Memory B cell (primary cell): ENCODE measurements at regions not wholly inside any gene's neighbourhood (a gene's known extent, or its start where the extent isn't known, plus 50 kb on each side); places are given as distances from the start of the nearest gene placed in this dataset.
"Not testable (repeated sequence)": the region's sequence is repeated elsewhere in the genome, so short reads cannot be mapped to it uniquely, and the experiment has no call there.

Source experiments
- ATAC-seq: fragments of 150-1000 bp; cut with Tn5 transposase; 2 replicates; pipeline ENCODE4 v1.10.0; 2021; ENCODE audit warnings: low read depth, mild to moderate bottlenecking, moderate library complexity
- DNase-seq, 2 donors: peaks; one replicate each; pipeline ENCODE4 v3.0.0; 2022; ENCODE audit warnings: low spot score in 2 of 2
- H3K27ac Mint-ChIP-seq: one replicate; pipeline ENCODE4 v1.8.0; 2022; ENCODE audit warnings: mild to moderate bottlenecking, moderate library complexity, mixed read lengths
- H3K27me3 Mint-ChIP-seq: one replicate; pipeline ENCODE4 v1.8.0; 2022; ENCODE audit warnings: mixed read lengths
- H3K36me3 Mint-ChIP-seq: one replicate; pipeline ENCODE4 v1.8.0; 2022; ENCODE audit warnings: mild to moderate bottlenecking, mixed read lengths
- H3K4me1 Mint-ChIP-seq: one replicate; pipeline ENCODE4 v1.8.0; 2022; ENCODE audit warnings: mixed read lengths
- H3K4me3 Mint-ChIP-seq: one replicate; pipeline ENCODE4 v1.8.0; 2022; ENCODE audit warnings: mild to moderate bottlenecking, moderate library complexity, mixed read lengths
- H3K9me3 Mint-ChIP-seq: one replicate; pipeline ENCODE4 v1.8.0; 2022; ENCODE audit warnings: mixed read lengths

DNA sequence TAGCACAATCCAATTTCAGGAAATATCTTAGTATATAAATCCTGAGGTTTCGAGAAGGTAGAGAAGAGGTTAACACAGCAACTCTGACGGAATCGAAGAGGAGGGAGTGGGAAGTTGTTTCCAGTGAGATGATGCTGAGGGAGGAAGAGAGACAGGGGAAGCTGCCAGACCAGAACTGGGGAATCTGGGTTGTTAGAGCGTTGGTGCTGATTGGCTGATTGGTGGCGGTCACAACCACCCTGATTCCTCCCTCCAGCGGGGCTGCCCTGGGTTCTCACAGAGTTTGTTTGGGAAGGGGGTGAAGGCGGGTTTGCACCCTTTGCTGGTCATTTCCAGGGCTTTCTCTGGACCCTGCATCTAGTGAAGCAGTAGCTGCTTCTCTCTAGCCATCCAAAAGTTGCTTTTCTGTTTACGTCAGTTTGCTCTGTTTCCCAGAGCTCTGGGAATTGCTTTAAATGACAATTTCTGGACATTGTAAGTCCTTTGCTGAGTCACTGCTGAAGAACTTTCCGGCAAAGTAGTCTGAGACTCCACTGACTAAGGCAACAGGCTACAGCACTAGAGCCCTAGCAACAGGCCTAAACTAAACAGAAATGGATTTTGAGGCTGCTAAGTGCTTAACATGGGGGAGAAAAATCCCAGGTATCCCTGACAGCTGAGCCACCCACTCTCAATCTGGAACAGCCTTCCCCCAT is 90.1 kb downstream of the TENT5C start:
- Mint-ChIP-seq H3K27ac (no peak overlapping the region), H3K36me3 (no peaks in the 10 kb centered on the region), H3K4me3 (no peak overlapping the region), H3K9me3 (peaks cover 3% of the 10 kb centered on the region), H3K4me1 (peaks cover 5% of the 10 kb centered on the region), H3K27me3 (peaks cover 6% of the 10 kb centered on the region)
- ATAC-seq (no peak), DNase-seq (no peak)

DNA sequence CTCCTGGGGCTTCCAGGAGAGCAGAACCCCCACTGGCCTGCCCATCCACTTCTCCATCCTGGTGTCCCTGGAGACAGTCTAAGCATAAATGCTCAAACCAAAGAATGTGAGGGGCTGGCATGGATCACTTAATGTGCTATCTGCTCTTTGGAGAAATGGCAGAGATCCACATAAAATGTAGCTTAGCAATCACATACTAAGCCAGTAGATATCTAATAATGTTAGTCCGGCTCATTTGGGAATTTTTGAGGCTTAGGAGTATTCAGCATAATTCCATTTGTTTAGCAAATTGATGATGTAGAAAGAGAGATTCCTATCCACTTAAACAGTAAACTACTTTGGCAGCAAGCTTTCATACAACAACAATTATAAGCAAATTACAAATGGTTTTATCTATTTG is 90.7 kb downstream of the TENT5C start:
- H3K4me3 Mint-ChIP-seq, result no peak overlapping the region
- ATAC-seq (no peak), DNase-seq (no peak)
- H3K27ac Mint-ChIP-seq, result no peak overlapping the region
- H3K27me3 Mint-ChIP-seq, result peaks cover 6% of the 10 kb centered on the region
- H3K36me3 Mint-ChIP-seq, result no peaks in the 10 kb centered on the region
- peaks cover 3% of the 10 kb centered on the region for H3K9me3 Mint-ChIP-seq
- peaks cover 5% of the 10 kb centered on the region for H3K4me1 Mint-ChIP-seq

- Mint-ChIP-seq H3K36me3 (no peaks in the 10 kb centered on the region), H3K27ac (no peak overlapping the region), H3K27me3 (peaks cover 6% of the 10 kb centered on the region), H3K9me3 (peaks cover 3% of the 10 kb centered on the region), H3K4me1 (peaks cover 5% of the 10 kb centered on the region), H3K4me3 (no peak overlapping the region)
- ATAC-seq (no peak), DNase-seq (no peak)
Measured at GRCh38 chr1:117697220-117697781, 91.5 kb downstream of the TENT5C start.

DNA sequence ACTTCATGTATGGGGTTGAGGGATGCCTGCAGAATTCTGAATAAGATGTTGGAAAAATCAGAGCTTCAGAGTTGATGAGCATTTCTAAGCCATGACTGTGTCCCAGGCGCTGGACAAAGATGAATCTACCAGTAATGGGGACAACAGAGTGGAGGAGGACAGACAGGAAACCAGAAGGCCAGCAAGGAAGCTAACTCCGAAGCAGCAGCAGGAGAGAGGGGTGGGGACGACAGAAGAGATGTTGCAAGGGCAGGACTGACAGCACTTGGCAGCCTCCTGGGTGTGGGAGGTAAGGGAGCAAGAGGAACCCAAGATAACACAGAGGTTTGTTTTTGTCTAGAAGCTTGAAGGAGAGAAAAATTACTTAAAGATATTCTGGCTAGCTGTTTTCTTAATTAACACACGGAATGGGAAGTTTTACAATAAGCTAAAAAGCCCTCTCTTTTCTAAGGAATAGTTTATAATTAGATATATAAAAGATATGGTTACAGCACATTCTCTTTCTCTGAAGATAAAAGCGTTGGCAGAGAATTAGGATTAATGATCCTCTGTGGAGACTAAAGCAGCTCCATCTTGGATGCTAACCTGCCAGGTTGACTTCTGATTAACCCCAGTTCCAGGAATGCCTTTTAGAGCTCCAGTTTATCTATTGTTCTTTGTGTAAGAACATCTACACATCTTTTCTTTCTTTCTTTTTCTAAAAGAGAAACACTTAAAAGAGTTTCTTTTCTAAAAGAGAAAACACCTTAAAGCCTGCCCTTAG is 92.7 kb downstream of the TENT5C start:
- DNase-seq, result no peak
- Mint-ChIP-seq H3K27me3 (peaks cover 8% of the 10 kb centered on the region), H3K9me3 (peaks cover under 1% of the 10 kb centered on the region), H3K4me3 (no peak overlapping the region), H3K4me1 (peaks cover 1% of the 10 kb centered on the region), H3K36me3 (peaks cover 2% of the 10 kb centered on the region), H3K27ac (no peak overlapping the region)
- ATAC-seq, result no peak

DNA sequence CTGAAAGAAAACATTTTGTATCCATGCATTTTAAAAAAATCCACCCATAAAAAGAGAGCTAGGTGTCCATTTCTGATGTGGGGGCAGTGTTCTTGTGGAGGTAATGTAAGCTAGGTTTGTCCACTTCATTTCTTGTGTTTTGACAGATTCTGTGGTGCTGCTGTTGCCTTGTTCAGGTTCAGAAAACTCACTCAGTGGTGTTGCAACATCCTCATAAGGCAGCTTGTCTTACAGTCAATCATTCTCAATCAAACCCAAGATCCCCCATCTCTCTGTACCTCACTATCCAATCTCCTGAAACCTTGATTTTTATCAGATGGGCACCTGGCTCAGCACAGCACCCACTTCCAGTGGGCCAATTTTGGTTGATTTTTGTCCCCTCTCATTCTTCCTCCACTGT is 94.1 kb downstream of the TENT5C start:
- H3K27me3 Mint-ChIP-seq, result peaks cover 9% of the 10 kb centered on the region
- no peak overlapping the region for H3K27ac Mint-ChIP-seq
- H3K9me3 Mint-ChIP-seq, result no peaks in the 10 kb centered on the region

GRCh38 chr1:117702654-117703053 is 96.8 kb downstream of the TENT5C start:
- no peak overlapping the region for H3K27ac Mint-ChIP-seq
- ATAC-seq, result no peak
- H3K36me3 Mint-ChIP-seq, result peaks cover 7% of the 10 kb centered on the region
- no peak for DNase-seq
- H3K4me3 Mint-ChIP-seq, result no peak overlapping the region
- H3K4me1 Mint-ChIP-seq, result no peaks in the 10 kb centered on the region
- H3K27me3 Mint-ChIP-seq, result peaks cover 14% of the 10 kb centered on the region
- no peaks in the 10 kb centered on the region for H3K9me3 Mint-ChIP-seq

More for the DNA sequence above, 94.1 kb downstream of the TENT5C start:
- Mint-ChIP-seq H3K4me1 (no peaks in the 10 kb centered on the region), H3K36me3 (peaks cover 2% of the 10 kb centered on the region), H3K4me3 (no peak overlapping the region)
- ATAC-seq (no peak), DNase-seq (no peak)

- Mint-ChIP-seq H3K4me3 (no peak overlapping the region), H3K9me3 (no peaks in the 10 kb centered on the region), H3K27me3 (peaks cover 18% of the 10 kb centered on the region), H3K27ac (no peak overlapping the region), H3K4me1 (no peaks in the 10 kb centered on the region), H3K36me3 (peaks cover 9% of the 10 kb centered on the region)
- ATAC-seq (no peak), DNase-seq (no peak)
Measured at GRCh38 chr1:117707371-117707770, 101.5 kb downstream of the TENT5C start.

GRCh38 chr1:117708323-117709248 is 102.7 kb downstream of the TENT5C start:
- Mint-ChIP-seq H3K9me3 (no peaks in the 10 kb centered on the region), H3K4me3 (no peak overlapping the region), H3K4me1 (no peaks in the 10 kb centered on the region), H3K27ac (no peak overlapping the region), H3K27me3 (peaks cover 16% of the 10 kb centered on the region), H3K36me3 (peaks cover 7% of the 10 kb centered on the region)
- ATAC-seq (no peak), DNase-seq (no peak)

DNA sequence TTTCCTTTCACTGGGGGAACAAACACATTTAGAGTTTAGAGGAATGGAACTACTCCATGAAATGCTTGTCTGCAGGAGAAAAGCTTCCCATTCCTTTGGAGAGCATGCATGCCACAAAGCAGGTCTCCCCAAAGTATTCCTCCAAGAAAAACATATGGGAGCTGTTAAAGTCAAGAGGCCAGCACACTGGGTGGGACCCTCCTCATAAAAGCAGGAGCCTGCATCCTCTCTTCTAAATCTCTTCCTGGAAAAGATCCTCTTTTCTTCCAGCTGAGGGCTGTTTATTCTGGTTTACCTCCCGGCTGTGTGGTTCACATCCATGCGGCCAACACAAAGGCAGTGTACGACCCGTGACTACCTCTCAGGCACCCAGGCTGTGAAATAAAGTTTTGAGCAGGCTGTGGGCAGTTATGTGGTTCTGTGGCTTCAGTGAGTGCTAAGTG is 103.4 kb downstream of the TENT5C start:
- H3K27ac Mint-ChIP-seq, result no peak overlapping the region
- H3K9me3 Mint-ChIP-seq, result no peaks in the 10 kb centered on the region
- H3K36me3 Mint-ChIP-seq, result peaks cover 7% of the 10 kb centered on the region
- peaks cover 19% of the 10 kb centered on the region for H3K27me3 Mint-ChIP-seq
- no peaks in the 10 kb centered on the region for H3K4me1 Mint-ChIP-seq
- DNase-seq (no peak), ATAC-seq (no peak)
- H3K4me3 Mint-ChIP-seq, result no peak overlapping the region

DNA sequence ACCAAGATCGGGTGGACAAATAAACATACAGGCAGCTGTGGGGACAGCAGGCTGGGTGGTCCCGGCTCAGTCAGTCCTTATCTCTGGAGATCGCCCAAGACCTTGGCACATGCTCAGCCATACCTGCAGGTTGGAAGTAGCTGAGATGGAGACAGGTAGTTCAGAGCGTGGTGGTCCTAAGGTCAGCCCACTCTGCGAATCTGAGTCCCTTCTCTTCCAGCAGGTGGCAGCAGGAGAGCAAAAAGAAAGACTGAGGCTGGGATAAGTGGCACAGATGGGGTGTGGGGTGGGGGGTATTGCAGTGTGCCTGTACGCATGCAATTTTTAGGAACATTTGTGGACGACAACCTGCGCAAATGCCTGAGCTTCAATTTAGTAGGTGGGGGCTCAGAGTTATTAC is 104.9 kb downstream of the TENT5C start:
- no peaks in the 10 kb centered on the region for H3K4me1 Mint-ChIP-seq
- H3K36me3 Mint-ChIP-seq, result peaks cover 7% of the 10 kb centered on the region
- H3K27me3 Mint-ChIP-seq, result peaks cover 19% of the 10 kb centered on the region
- H3K27ac Mint-ChIP-seq, result no peak overlapping the region
- no peak for DNase-seq
- no peaks in the 10 kb centered on the region for H3K9me3 Mint-ChIP-seq
- ATAC-seq, result no peak
- H3K4me3 Mint-ChIP-seq, result no peak overlapping the region

- Mint-ChIP-seq H3K27me3 (peaks cover 13% of the 10 kb centered on the region), H3K4me3 (no peak overlapping the region), H3K27ac (no peak overlapping the region), H3K4me1 (no peaks in the 10 kb centered on the region), H3K36me3 (peaks cover 9% of the 10 kb centered on the region), H3K9me3 (peaks cover 9% of the 10 kb centered on the region)
- no peak for ATAC-seq
- DNase-seq, result no peak
Measured at GRCh38 chr1:117712621-117713020, 106.8 kb downstream of the TENT5C start.

DNA sequence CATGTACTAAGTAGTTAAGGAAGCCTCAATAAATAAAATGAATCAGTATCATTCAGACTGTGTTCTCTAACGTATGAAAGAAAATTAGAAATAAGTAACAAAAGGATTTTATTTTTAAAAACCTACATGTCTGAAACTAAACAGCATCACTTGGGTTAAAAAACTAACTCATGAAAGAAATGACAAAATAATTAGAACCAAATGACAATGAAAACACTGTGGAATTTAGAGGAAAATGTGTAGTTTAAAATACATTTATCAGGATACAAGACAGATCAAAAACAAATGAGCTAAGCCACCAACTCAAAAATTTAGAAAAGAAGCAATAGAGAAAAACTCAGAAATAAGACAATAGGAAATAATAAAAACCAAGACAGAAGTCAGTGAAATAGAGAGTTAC is 108.7 kb downstream of the TENT5C start:
- H3K27me3 Mint-ChIP-seq, result peaks cover 16% of the 10 kb centered on the region
- no peak overlapping the region for H3K4me3 Mint-ChIP-seq
- DNase-seq, result no peak
- no peaks in the 10 kb centered on the region for H3K4me1 Mint-ChIP-seq
- peaks cover 13% of the 10 kb centered on the region for H3K36me3 Mint-ChIP-seq
- peaks cover 11% of the 10 kb centered on the region for H3K9me3 Mint-ChIP-seq
- ATAC-seq, result no peak
- H3K27ac Mint-ChIP-seq, result no peak overlapping the region

GRCh38 chr1:117716030-117716429 is 110.2 kb downstream of the TENT5C start:
- Mint-ChIP-seq H3K36me3 (peaks cover 17% of the 10 kb centered on the region), H3K27me3 (peaks cover 16% of the 10 kb centered on the region), H3K9me3 (peaks cover 16% of the 10 kb centered on the region)
- H3K4me3 Mint-ChIP-seq, H3K4me1 Mint-ChIP-seq, ATAC-seq, H3K27ac Mint-ChIP-seq, DNase-seq: not testable (repeated sequence)
